ENCODE measurements at regions not wholly inside any gene's neighbourhood (a gene's known extent, or its start where the extent isn't known, plus 50 kb on each side); places are given as distances from the start of the nearest gene placed in this dataset.

- TF ChIP-seq ZNF274 (IDR thresholded peaks at IDR 0.05; ENCODE audit: insufficient read depth, insufficient read length) (no peak), ZBTB40 (IDR thresholded peaks at IDR 0.05; ENCODE audit: borderline replicate concordance) (no peak), TCF3 (IDR thresholded peaks at IDR 0.05; ENCODE audit: borderline replicate concordance, insufficient read depth, low read depth, low read length) (no peak), JUND (IDR thresholded peaks at IDR 0.05; ENCODE audit: low read depth, low read length) (no peak), ZNF207 (IDR thresholded peaks at IDR 0.05; ENCODE audit: borderline replicate concordance) (no peak), TAF1 (IDR thresholded peaks at IDR 0.05; ENCODE audit: borderline replicate concordance, low read depth, low read length) (no peak), IKZF2 (IDR thresholded peaks at IDR 0.05) (no peak), ATF3 (IDR thresholded peaks at IDR 0.05; ENCODE audit: borderline replicate concordance, extremely low read depth, low read depth, low read length) (no peak)
Measured at GRCh38 chr4:64095398-64095797, 313.9 kb downstream of the TECRL start (continued).

GRCh38 chr4:64079316-64079715, 329.9 kb downstream of the TECRL start:
- no peaks in the 10 kb centered on the region for H3K9me3 ChIP-seq (replicated peaks; ENCODE audit: control insufficient read depth, insufficient read depth, low read length)
- BruUV-seq (replicated peaks), result no TSS peak
- H3K9ac ChIP-seq (ENCODE audit: control insufficient read depth, insufficient read depth, low read length), result no peak overlapping the region
- H3K36me3 ChIP-seq (ENCODE audit: control insufficient read depth in 2 of 2, insufficient read depth in 2 of 2, low read length in 1 of 2), result no peaks in the 10 kb centered on the region
- RAD21 ChIA-PET (ENCODE audit: unreplicated experiment), result no interaction called here
- intact Hi-C loops (cut with micrococcal nuclease; ENCODE audit: unreplicated experiment), result no loop called here
- no peak overlapping the region for H3K27ac ChIP-seq (ENCODE audit: control insufficient read depth, insufficient read depth)
- DNase-seq (ENCODE audit: low read depth, low spot score), result no peak
- no peaks in the 10 kb centered on the region for H3K4me1 ChIP-seq (ENCODE audit: control insufficient read depth, insufficient read depth, low read length)
- no peak for TF ChIP-seq TBL1XR1 (IDR thresholded peaks at IDR 0.05; ENCODE audit: low read depth, low read length)
- TF ChIP-seq SPI1 (IDR thresholded peaks at IDR 0.05; ENCODE audit: borderline replicate concordance, insufficient read depth, low read depth, low read length), result no peak
- no peak for TF ChIP-seq EP300 (IDR thresholded peaks at IDR 0.05; ENCODE audit: borderline replicate concordance in 1 of 2, control insufficient read depth in 1 of 2, low read depth in 2 of 2, low read length in 2 of 2)
- TF ChIP-seq STAT1 (conservative IDR thresholded peaks at IDR 0.05), result no peak
- no peak for TF ChIP-seq MYC (IDR thresholded peaks at IDR 0.05; ENCODE audit: insufficient read depth, insufficient read length, insufficient replicate concordance, low read length, severe bottlenecking)
- no peak for TF ChIP-seq FOXM1 (IDR thresholded peaks at IDR 0.05; ENCODE audit: low read depth, low read length)
- no peak for TF ChIP-seq IKZF1 (conservative IDR thresholded peaks at IDR 0.05)
- ATAC-seq, result no peak
- CTCF ChIA-PET, result no interaction called here
- in situ Hi-C loops (cut with MboI), result no loop called here
- H4K20me1 ChIP-seq (ENCODE audit: control insufficient read depth, insufficient read depth), result no peaks in the 10 kb centered on the region
- no peaks in the 10 kb centered on the region for H3K79me2 ChIP-seq (ENCODE audit: control insufficient read depth, insufficient read depth, low read length)
- H2AFZ ChIP-seq (ENCODE audit: control insufficient read depth, low read depth, low read length), result no peak overlapping the region
- POLR2A ChIA-PET, result no interaction called here
- no peaks in the 10 kb centered on the region for H3K27me3 ChIP-seq (replicated peaks in 1 of 2; ENCODE audit: control insufficient read depth in 2 of 2, insufficient read depth in 2 of 2, low read length in 1 of 2)
- no peak overlapping the region for H3K4me2 ChIP-seq (ENCODE audit: control insufficient read depth, insufficient read depth)
- no peak for FAIRE-seq
- no peak overlapping the region for H3K4me3 ChIP-seq
- SMC1A ChIA-PET (ENCODE audit: uncharacterized antibody, unreplicated experiment), result no interaction called here

Measured in GM12878 (cell line).